Astrocyte of the cerebellum (primary cell): ENCODE measurements at regions not wholly inside any gene's neighbourhood (a gene's known extent, or its start where the extent isn't known, plus 50 kb on each side); places are given as distances from the start of the nearest gene placed in this dataset.

Source experiments
- DNase-seq: peaks from one replicate; pipeline ENCODE4 v3.0.0-alpha.2; 2011; ENCODE audit warnings: low read depth
- H3K4me3 ChIP-seq: 2 replicates; pipeline ENCODE4 v1.5.1; 2011; ENCODE audit warnings: mild to moderate bottlenecking, low read depth, low read length, moderate library complexity
- CTCF ChIP-seq: IDR thresholded peaks from 2 replicates; pipeline ENCODE4 v1.5.1; 2012; ENCODE audit warnings: low read length, low read depth, moderate library complexity, mild to moderate bottlenecking; ENCODE audit errors: missing control alignments
- in situ Hi-C: cut with HindIII; loops from 2 replicates; pipeline ENCODE4 v1.10.0; 2017; ENCODE audit warnings: low sequenced_read_pairs

GRCh38 chr14:66401449-66402095 lies 84.6 kb upstream of the CCDC196 start:
- TF ChIP-seq CTCF = peak; percentile 44
- in situ Hi-C loops = no loop called here
- no peak for DNase-seq
- no peak overlapping the region for H3K4me3 ChIP-seq

GRCh38 chr14:66403183-66403582 lies 83.0 kb upstream of the CCDC196 start:
- DNase-seq = no peak
- peak; percentile 51 for TF ChIP-seq CTCF

GRCh38 chr14:66404051-66404545 lies 82.1 kb upstream of the CCDC196 start:
- no peak overlapping the region for H3K4me3 ChIP-seq
- in situ Hi-C loops = no loop called here
- TF ChIP-seq CTCF = no peak
- no peak for DNase-seq

More at GRCh38 chr14:66403183-66403582, 83.0 kb upstream of the CCDC196 start:
- in situ Hi-C loops = no loop called here
- H3K4me3 ChIP-seq = no peak overlapping the region

GRCh38 chr14:66405158-66405557 lies 81.0 kb upstream of the CCDC196 start:
- no peak for DNase-seq
- no peak overlapping the region for H3K4me3 ChIP-seq
- in situ Hi-C loops = no loop called here
- no peak for TF ChIP-seq CTCF

GRCh38 chr14:66413901-66414300 lies 72.3 kb upstream of the CCDC196 start:
- in situ Hi-C loops = no loop called here
- TF ChIP-seq CTCF = no peak
- DNase-seq = no peak
- no peak overlapping the region for H3K4me3 ChIP-seq

GRCh38 chr14:66414511-66414910 lies 71.7 kb upstream of the CCDC196 start:
- no peak for DNase-seq
- in situ Hi-C loops = no loop called here
- no peak overlapping the region for H3K4me3 ChIP-seq
- no peak for TF ChIP-seq CTCF
